OCI-LY1 (cell line): ENCODE measurements at regions not wholly inside any gene's neighbourhood (a gene's known extent, or its start where the extent isn't known, plus 50 kb on each side); places are given as distances from the start of the nearest gene placed in this dataset.

Experiments used
- H2AFZ ChIP-seq: fragments of 200-600 bp; sonication (generic), shearing (Covaris generic); 2 replicates; pipeline ENCODE4 v1.6.0; 2014; ENCODE audit warnings: antibody characterized with exemption, mild to moderate bottlenecking, low read length
- H3F3A ChIP-seq: fragments of 200-600 bp; sonication (generic), shearing (Covaris generic); 2 replicates; pipeline ENCODE4 v1.6.0; 2014; ENCODE audit warnings: mild to moderate bottlenecking, antibody characterized with exemption, low read length, moderate library complexity; ENCODE audit not compliant: insufficient read depth
- H3K27ac ChIP-seq: fragments of 200-600 bp; sonication (generic); 2 replicates; pipeline ENCODE4 v1.5.1; 2014; ENCODE audit warnings: low read length, mixed run types, mild to moderate bottlenecking, low read depth; ENCODE audit not compliant: poor library complexity, severe bottlenecking
- H3K27me3 ChIP-seq: fragments of 200-600 bp; sonication (generic); 2 replicates; pipeline ENCODE4 v1.6.0; 2014; ENCODE audit warnings: antibody characterized with exemption, mild to moderate bottlenecking, low read length, moderate library complexity; ENCODE audit not compliant: insufficient read depth
- H3K36me3 ChIP-seq: fragments of 200-600 bp; sonication (generic); 2 replicates; pipeline ENCODE4 v1.6.1; 2014; ENCODE audit warnings: mild to moderate bottlenecking, antibody characterized with exemption, low read length, moderate library complexity, mixed read lengths; ENCODE audit not compliant: insufficient read depth
- H3K4me1 ChIP-seq: fragments of 200-600 bp; sonication (generic); 2 replicates; pipeline ENCODE4 v1.5.1; 2014; ENCODE audit warnings: mild to moderate bottlenecking, low read length, moderate library complexity; ENCODE audit not compliant: insufficient read depth, severe bottlenecking
- H3K4me2 ChIP-seq: fragments of 200-600 bp; sonication (generic), shearing (Covaris generic); 2 replicates; pipeline ENCODE4 v1.6.1; 2014; ENCODE audit warnings: low read length
- H3K4me3 ChIP-seq: fragments of 200-600 bp; sonication (generic); 2 replicates; pipeline ENCODE4 v1.5.1; 2014; ENCODE audit warnings: low read length, low read depth, mild to moderate bottlenecking, mixed read lengths; ENCODE audit not compliant: poor library complexity, severe bottlenecking
- H3K79me2 ChIP-seq: fragments of 200-600 bp; shearing (Covaris generic); 2 replicates; pipeline ENCODE4 v1.6.1; 2016; ENCODE audit warnings: mixed run types, low read length, mixed read lengths; ENCODE audit not compliant: insufficient read depth
- H3K9ac ChIP-seq: fragments of 200-600 bp; sonication (generic), shearing (Covaris generic); 2 replicates; pipeline ENCODE4 v1.6.1; 2014; ENCODE audit warnings: mild to moderate bottlenecking, low read length, mixed read lengths
- H3K9me2 ChIP-seq: fragments of 200-600 bp; sonication (generic), shearing (Covaris generic); 2 replicates; pipeline ENCODE4 v1.6.1; 2014; ENCODE audit warnings: low read depth, mild to moderate bottlenecking, low read length, mixed read lengths
- H3K9me3 ChIP-seq: fragments of 200-600 bp; shearing (Covaris generic); 2 replicates; pipeline ENCODE4 v1.6.1; 2014; ENCODE audit warnings: low read length, mixed read lengths
- H4K20me1 ChIP-seq: fragments of 200-600 bp; sonication (generic), shearing (Covaris generic); 2 replicates; pipeline ENCODE4 v1.6.0; 2016; ENCODE audit warnings: mild to moderate bottlenecking, low read length; ENCODE audit not compliant: insufficient read depth
- EZH2 ChIP-seq: fragments of 200-600 bp; sonication (generic), shearing (Covaris generic); IDR thresholded peaks from 2 replicates; pipeline ENCODE4 v1.8.0; 2017; ENCODE audit warnings: borderline replicate concordance, mixed run types, mild to moderate bottlenecking, antibody characterized with exemption, low read length, moderate library complexity, mixed read lengths
- TF ChIP-seq, protein P1 (sequence below): fragments of 200-600 bp; sonication (generic), shearing (Covaris generic); IDR thresholded peaks from 2 replicates; pipeline ENCODE4 v1.5.1; 2017; ENCODE audit warnings: mild to moderate bottlenecking, antibody characterized with exemption, low read length, moderate library complexity, mixed read lengths

DNA sequence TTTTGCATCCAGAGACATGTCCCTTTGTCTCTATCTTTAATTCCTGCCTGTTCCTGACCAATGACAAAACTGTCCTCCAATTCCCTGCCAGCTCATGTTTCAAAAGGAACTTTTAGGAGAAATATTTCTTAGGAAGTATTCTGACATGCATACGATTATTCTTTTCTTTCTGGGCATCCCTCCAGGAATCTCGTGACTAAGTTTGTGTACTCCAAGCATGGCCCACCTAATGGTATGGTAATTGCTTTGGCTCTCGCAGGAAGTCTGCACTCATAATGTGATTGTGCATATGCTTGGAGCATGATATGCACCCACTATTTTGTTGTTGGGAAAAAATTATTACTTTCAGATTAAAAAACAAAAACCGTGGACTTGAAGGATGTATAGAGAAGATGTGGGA lies 256.4 kb downstream of the PRDM2 start:
- H3K9me2 ChIP-seq, result no peaks in the 10 kb centered on the region
- H3K4me1 ChIP-seq, result no peaks in the 10 kb centered on the region
- no peak overlapping the region for H2AFZ ChIP-seq
- H3K4me3 ChIP-seq, result no peak overlapping the region
- H3K36me3 ChIP-seq, result no peaks in the 10 kb centered on the region
- H4K20me1 ChIP-seq, result no peaks in the 10 kb centered on the region
- no peak overlapping the region for H3K27ac ChIP-seq
- no peaks in the 10 kb centered on the region for H3K9me3 ChIP-seq
- 0 out of 2 replicates have a peak, but pooled peaks cover 3% of the 10 kb centered on the region for H3K27me3 ChIP-seq
- no peak for TF ChIP-seq EZH2
- TF ChIP-seq, protein P1, sequence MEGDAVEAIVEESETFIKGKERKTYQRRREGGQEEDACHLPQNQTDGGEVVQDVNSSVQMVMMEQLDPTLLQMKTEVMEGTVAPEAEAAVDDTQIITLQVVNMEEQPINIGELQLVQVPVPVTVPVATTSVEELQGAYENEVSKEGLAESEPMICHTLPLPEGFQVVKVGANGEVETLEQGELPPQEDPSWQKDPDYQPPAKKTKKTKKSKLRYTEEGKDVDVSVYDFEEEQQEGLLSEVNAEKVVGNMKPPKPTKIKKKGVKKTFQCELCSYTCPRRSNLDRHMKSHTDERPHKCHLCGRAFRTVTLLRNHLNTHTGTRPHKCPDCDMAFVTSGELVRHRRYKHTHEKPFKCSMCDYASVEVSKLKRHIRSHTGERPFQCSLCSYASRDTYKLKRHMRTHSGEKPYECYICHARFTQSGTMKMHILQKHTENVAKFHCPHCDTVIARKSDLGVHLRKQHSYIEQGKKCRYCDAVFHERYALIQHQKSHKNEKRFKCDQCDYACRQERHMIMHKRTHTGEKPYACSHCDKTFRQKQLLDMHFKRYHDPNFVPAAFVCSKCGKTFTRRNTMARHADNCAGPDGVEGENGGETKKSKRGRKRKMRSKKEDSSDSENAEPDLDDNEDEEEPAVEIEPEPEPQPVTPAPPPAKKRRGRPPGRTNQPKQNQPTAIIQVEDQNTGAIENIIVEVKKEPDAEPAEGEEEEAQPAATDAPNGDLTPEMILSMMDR, result no peak
- no peak overlapping the region for H3K4me2 ChIP-seq
- no peaks in the 10 kb centered on the region for H3K79me2 ChIP-seq
- H3F3A ChIP-seq, result no peaks in the 10 kb centered on the region
- H3K9ac ChIP-seq, result no peak overlapping the region

DNA sequence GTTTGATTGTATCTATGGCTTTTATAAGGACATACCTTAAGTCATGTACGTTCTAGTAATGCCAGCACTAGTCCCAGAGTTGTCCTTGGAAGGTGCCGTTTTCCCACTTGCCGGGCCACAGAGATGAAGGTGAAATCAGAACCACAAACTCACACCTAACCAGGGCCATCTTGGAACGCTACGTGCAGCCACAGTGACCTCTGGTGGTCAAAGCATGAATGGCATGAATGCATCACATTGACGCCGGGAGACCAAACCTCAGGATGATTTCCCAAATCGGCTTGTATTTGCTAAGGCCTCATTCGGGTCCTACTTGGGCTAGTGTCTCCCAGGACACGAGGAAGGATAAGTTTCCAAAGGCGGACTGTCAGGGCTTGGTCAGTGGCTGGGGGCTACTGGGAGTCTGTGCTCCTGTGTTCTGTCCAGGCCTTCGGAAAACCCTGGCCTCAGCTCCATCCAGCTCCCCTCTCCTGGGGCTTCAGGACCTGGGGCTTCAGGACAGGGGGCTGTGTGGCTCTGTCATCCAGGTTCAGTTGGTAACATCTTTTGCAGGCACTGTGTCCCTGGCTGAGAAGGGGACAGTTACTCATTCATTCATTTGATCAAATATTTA lies 260.5 kb downstream of the PRDM2 start:
- no peaks in the 10 kb centered on the region for H3K4me1 ChIP-seq
- no peaks in the 10 kb centered on the region for H3K27me3 ChIP-seq
- H2AFZ ChIP-seq, result no peak overlapping the region
- H3K79me2 ChIP-seq, result no peaks in the 10 kb centered on the region
- H3K9me3 ChIP-seq, result no peaks in the 10 kb centered on the region
- H4K20me1 ChIP-seq, result no peaks in the 10 kb centered on the region
- no peak for TF ChIP-seq EZH2
- TF ChIP-seq, protein P1, result peak; percentile 87
- no peaks in the 10 kb centered on the region for H3F3A ChIP-seq
- no peak overlapping the region for H3K9ac ChIP-seq
- H3K36me3 ChIP-seq, result no peaks in the 10 kb centered on the region
- no peak overlapping the region for H3K4me2 ChIP-seq
- H3K4me3 ChIP-seq, result no peak overlapping the region
- no peaks in the 10 kb centered on the region for H3K9me2 ChIP-seq
- H3K27ac ChIP-seq, result no peak overlapping the region

- H3K36me3 ChIP-seq, result no peaks in the 10 kb centered on the region
- H3K27me3 ChIP-seq, result no peaks in the 10 kb centered on the region
Observed at GRCh38 chr1:13964768-13965167, 264.8 kb downstream of the PRDM2 start.

More at GRCh38 chr1:13964768-13965167, 264.8 kb downstream of the PRDM2 start:
- Histone ChIP-seq H3K4me2 (no peak overlapping the region), H2AFZ (no peak overlapping the region), H3K9me3 (no peaks in the 10 kb centered on the region), H3K27ac (no peak overlapping the region), H3K79me2 (no peaks in the 10 kb centered on the region), H3K9me2 (no peaks in the 10 kb centered on the region), H4K20me1 (no peaks in the 10 kb centered on the region), H3F3A (no peaks in the 10 kb centered on the region), H3K4me1 (no peaks in the 10 kb centered on the region), H3K4me3 (no peak overlapping the region), H3K9ac (no peak overlapping the region)
- no peak for TF ChIP-seq EZH2
- TF ChIP-seq, protein P1, result no peak
